Loucy (cell line): ENCODE measurements at regions not wholly inside any gene's neighbourhood (a gene's known extent, or its start where the extent isn't known, plus 50 kb on each side); places are given as distances from the start of the nearest gene placed in this dataset.

ENCODE experiments used
- H2AFZ ChIP-seq: fragments of 200-600 bp; sonication (generic); 2 replicates; pipeline ENCODE4 v1.6.0; 2016; ENCODE audit warnings: antibody characterized with exemption, mild to moderate bottlenecking, low read length, moderate library complexity
- H3F3A ChIP-seq: fragments of 200-600 bp; 2 replicates; pipeline ENCODE4 v1.6.0; 2016; ENCODE audit warnings: antibody characterized with exemption, low read depth, mild to moderate bottlenecking
- H3K27me3 ChIP-seq: fragments of 200-600 bp; sonication (generic); 2 replicates; pipeline ENCODE4 v1.6.1; 2014; ENCODE audit warnings: low read length, mild to moderate bottlenecking; ENCODE audit not compliant: insufficient read depth, poor library complexity, severe bottlenecking
- H3K36me3 ChIP-seq: fragments of 200-600 bp; sonication (generic); 2 replicates; pipeline ENCODE4 v1.6.1; 2016; ENCODE audit warnings: low read length; ENCODE audit not compliant: insufficient read depth
- H3K4me1 ChIP-seq: fragments of 200-600 bp; sonication (generic); 2 replicates; pipeline ENCODE4 v1.5.1; 2014; ENCODE audit warnings: low read length, mild to moderate bottlenecking; ENCODE audit not compliant: insufficient read depth, poor library complexity, severe bottlenecking
- H3K4me2 ChIP-seq: fragments of 200-600 bp; sonication (generic); 2 replicates; pipeline ENCODE4 v1.6.0; 2014; ENCODE audit warnings: antibody characterized with exemption, low read length, low read depth, mild to moderate bottlenecking; ENCODE audit not compliant: poor library complexity, severe bottlenecking
- H3K4me3 ChIP-seq: fragments of 200-600 bp; sonication (generic); 2 replicates; pipeline ENCODE4 v1.5.1; 2014; ENCODE audit warnings: low read length, mild to moderate bottlenecking, mixed read lengths; ENCODE audit not compliant: poor library complexity, severe bottlenecking
- H3K79me2 ChIP-seq: fragments of 200-600 bp; sonication (generic); 2 replicates; pipeline ENCODE4 v1.6.1; 2014; ENCODE audit warnings: low read length; ENCODE audit not compliant: insufficient read depth
- H3K9ac ChIP-seq: fragments of 200-600 bp; sonication (generic); 2 replicates; pipeline ENCODE4 v1.6.0; 2014; ENCODE audit warnings: mild to moderate bottlenecking, low read depth, low read length, moderate library complexity; ENCODE audit not compliant: poor library complexity, severe bottlenecking
- H3K9me2 ChIP-seq: fragments of 200-600 bp; sonication (generic); replicated peaks from 2 replicates; pipeline ENCODE4 v1.6.1; 2016; ENCODE audit warnings: low read depth, low read length, mixed read lengths
- H3K9me3 ChIP-seq: fragments of 200-600 bp; sonication (generic); 2 replicates; pipeline ENCODE4 v1.6.1; 2014; ENCODE audit warnings: mild to moderate bottlenecking, antibody characterized with exemption, low read length, low read depth; ENCODE audit not compliant: insufficient read depth
- H4K20me1 ChIP-seq: fragments of 200-600 bp; sonication (generic); 2 replicates; pipeline ENCODE4 v1.6.0; 2014; ENCODE audit warnings: antibody characterized with exemption, low read length, mild to moderate bottlenecking; ENCODE audit not compliant: insufficient read depth, poor library complexity, severe bottlenecking
- CTCF ChIP-seq: fragments of 200-600 bp; sonication (generic); conservative IDR thresholded peaks from 2 replicates; pipeline ENCODE4 v1.5.1; 2014; ENCODE audit warnings: mild to moderate bottlenecking, antibody characterized with exemption, low read length
- EZH2phosphoT487 ChIP-seq: fragments of 200-600 bp; IDR thresholded peaks from 2 replicates; pipeline ENCODE4 v1.6.1; 2018; ENCODE audit warnings: antibody characterized with exemption, mild to moderate bottlenecking, moderate library complexity, borderline replicate concordance

GRCh38 chr6:6525933-6526332 lies 62.6 kb upstream of the LY86 start:
- H3F3A ChIP-seq = no peaks in the 10 kb centered on the region
- H3K4me3 ChIP-seq = no peak overlapping the region
- no peaks in the 10 kb centered on the region for H3K36me3 ChIP-seq
- H3K27me3 ChIP-seq = peaks cover 41% of the 10 kb centered on the region
- H2AFZ ChIP-seq = no peak overlapping the region
- H3K9ac ChIP-seq = no peak overlapping the region
- no peaks in the 10 kb centered on the region for H3K9me3 ChIP-seq
- H3K79me2 ChIP-seq = no peaks in the 10 kb centered on the region
- no peaks in the 10 kb centered on the region for H3K9me2 ChIP-seq
- no peaks in the 10 kb centered on the region for H4K20me1 ChIP-seq
- no peak for TF ChIP-seq CTCF
- TF ChIP-seq EZH2phosphoT487 = no peak
- H3K4me1 ChIP-seq = no peaks in the 10 kb centered on the region
- H3K4me2 ChIP-seq = no peak overlapping the region

GRCh38 chr6:6529275-6529674 lies 59.2 kb upstream of the LY86 start:
- no peaks in the 10 kb centered on the region for H3K36me3 ChIP-seq
- H3F3A ChIP-seq = no peaks in the 10 kb centered on the region
- H3K79me2 ChIP-seq = no peaks in the 10 kb centered on the region
- H2AFZ ChIP-seq = no peak overlapping the region
- peaks cover 42% of the 10 kb centered on the region for H3K27me3 ChIP-seq
- H3K9me3 ChIP-seq = no peaks in the 10 kb centered on the region
- no peak overlapping the region for H3K4me3 ChIP-seq
- no peak overlapping the region for H3K4me2 ChIP-seq
- no peak for TF ChIP-seq EZH2phosphoT487
- no peak for TF ChIP-seq CTCF
- no peaks in the 10 kb centered on the region for H3K4me1 ChIP-seq
- H3K9ac ChIP-seq = no peak overlapping the region
- H4K20me1 ChIP-seq = no peaks in the 10 kb centered on the region
- no peaks in the 10 kb centered on the region for H3K9me2 ChIP-seq

GRCh38 chr6:6533176-6533575 lies 55.3 kb upstream of the LY86 start:
- Histone ChIP-seq H3K9me2 (no peaks in the 10 kb centered on the region), H3K4me2 (no peak overlapping the region), H3K4me1 (no peaks in the 10 kb centered on the region), H3K4me3 (no peak overlapping the region), H3F3A (no peaks in the 10 kb centered on the region), H3K9ac (no peak overlapping the region), H3K79me2 (no peaks in the 10 kb centered on the region), H3K36me3 (no peaks in the 10 kb centered on the region), H3K27me3 (peaks cover 23% of the 10 kb centered on the region), H4K20me1 (no peaks in the 10 kb centered on the region), H2AFZ (no peak overlapping the region), H3K9me3 (no peaks in the 10 kb centered on the region)
- no peak for TF ChIP-seq CTCF
- TF ChIP-seq EZH2phosphoT487 = no peak
